CD14-positive monocyte (primary cell): ENCODE measurements at regions not wholly inside any gene's neighbourhood (a gene's known extent, or its start where the extent isn't known, plus 50 kb on each side); places are given as distances from the start of the nearest gene placed in this dataset.

Source experiments
- DNase-seq, 3 donors: peaks; one replicate each; pipeline ENCODE4 v3.0.0-alpha.2; 2011 to 2022
- H2AFZ ChIP-seq: 2 replicates; pipeline ENCODE4 v1.6.0; 2012; ENCODE audit warnings: mild to moderate bottlenecking, low read depth, low read length, inconsistent platforms; ENCODE audit not compliant: insufficient read depth, poor library complexity, severe bottlenecking
- H3K27ac ChIP-seq, 2 donors: 1 replicate in 1 of 2; 2 replicates in 1 of 2; pipeline ENCODE4 v1.5.1; 2012 to 2013; ENCODE audit warnings: low read length in 2 of 2, control low read depth in 1 of 2, inconsistent platforms in 1 of 2, low read depth in 1 of 2, mild to moderate bottlenecking in 1 of 2
- H3K27me3 ChIP-seq, 2 donors: one replicate each; pipeline versions ENCODE4 v1.6.0 to v1.6.1; 2011 to 2013; ENCODE audit warnings: low read length in 2 of 2; ENCODE audit not compliant: control insufficient read depth in 2 of 2, insufficient read depth in 2 of 2
- H3K36me3 ChIP-seq, 2 donors: replicated peaks in 1 of 2; 1 replicate in 1 of 2; 2 replicates in 1 of 2; pipeline versions ENCODE4 v1.5.1 to v1.6.1; 2012 to 2013; ENCODE audit warnings: low read length in 2 of 2, control low read depth in 1 of 2, inconsistent platforms in 1 of 2, mild to moderate bottlenecking in 1 of 2; ENCODE audit not compliant: insufficient read depth in 2 of 2, control insufficient read depth in 1 of 2
- H3K4me1 ChIP-seq, 2 donors: 1 replicate in 1 of 2; 2 replicates in 1 of 2; pipeline versions ENCODE4 v1.5.1 to v1.6.1; 2012 to 2013; ENCODE audit warnings: low read length in 2 of 2, control low read depth in 1 of 2, inconsistent platforms in 1 of 2, mild to moderate bottlenecking in 1 of 2, moderate library complexity in 1 of 2; ENCODE audit not compliant: insufficient read depth in 2 of 2, control insufficient read depth in 1 of 2
- H3K4me2 ChIP-seq: replicated peaks from 2 replicates; pipeline ENCODE3; 2012; ENCODE audit warnings: low read length, moderate library complexity, mild to moderate bottlenecking; ENCODE audit not compliant: poor library complexity, severe bottlenecking; ENCODE audit errors: extremely low read depth
- H3K4me3 ChIP-seq, 3 experiments: fragments of 200-600 bp in 1 of 3; sonication (generic) in 1 of 3; replicated peaks in 1 of 3; 1 replicate in 2 of 3; 2 replicates in 1 of 3; pipeline ENCODE4 v1.5.1; 2011 to 2013; ENCODE audit warnings: low read length in 3 of 3, mild to moderate bottlenecking in 3 of 3, control low read depth in 2 of 3, low read depth in 2 of 3, inconsistent platforms in 1 of 3, moderate library complexity in 1 of 3
- H3K79me2 ChIP-seq: 2 replicates; pipeline ENCODE4 v1.6.0; 2012; ENCODE audit warnings: mild to moderate bottlenecking, control low read depth, inconsistent platforms, low read length, moderate library complexity; ENCODE audit not compliant: insufficient read depth
- H3K9ac ChIP-seq: 2 replicates; pipeline ENCODE4 v1.6.0; 2017; ENCODE audit warnings: low read length, mild to moderate bottlenecking; ENCODE audit not compliant: insufficient read depth, poor library complexity, severe bottlenecking
- H3K9me3 ChIP-seq, 2 donors: replicated peaks in 1 of 2; 1 replicate in 1 of 2; 2 replicates in 1 of 2; pipeline versions ENCODE4 v1.5.1 to v1.6.1; 2012 to 2013; ENCODE audit warnings: low read length in 2 of 2, control low read depth in 1 of 2; ENCODE audit not compliant: control insufficient read depth in 1 of 2, insufficient read depth in 1 of 2
- H4K20me1 ChIP-seq: 2 replicates; pipeline ENCODE4 v1.6.0; 2012; ENCODE audit warnings: mild to moderate bottlenecking, low read length, control low read depth, moderate library complexity; ENCODE audit not compliant: insufficient read depth
- H3K27ac Mint-ChIP-seq, 7 donors: one replicate each; pipeline ENCODE4 v1.8.0; 2020; ENCODE audit warnings: mild to moderate bottlenecking in 7 of 7, mixed read lengths in 7 of 7, moderate library complexity in 6 of 7, inconsistent platforms in 2 of 7
- H3K27me3 Mint-ChIP-seq, 3 donors: one replicate each; pipeline ENCODE4 v1.8.0; 2021 to 2022; ENCODE audit warnings: low read depth in 3 of 3, mild to moderate bottlenecking in 3 of 3, mixed read lengths in 3 of 3, moderate library complexity in 3 of 3, inconsistent platforms in 1 of 3
- H3K36me3 Mint-ChIP-seq, 2 donors: one replicate each; pipeline ENCODE4 v1.8.0; 2020; ENCODE audit warnings: mixed read lengths in 2 of 2, inconsistent platforms in 1 of 2, mild to moderate bottlenecking in 1 of 2
- H3K4me1 Mint-ChIP-seq: one replicate; pipeline ENCODE4 v1.8.0; 2020; ENCODE audit warnings: mild to moderate bottlenecking, mixed read lengths
- H3K4me3 Mint-ChIP-seq, 2 donors: one replicate each; pipeline ENCODE4 v1.8.0; 2020; ENCODE audit warnings: mild to moderate bottlenecking in 2 of 2, mixed read lengths in 2 of 2, moderate library complexity in 1 of 2
- H3K9me3 Mint-ChIP-seq, 7 donors: one replicate each; pipeline ENCODE4 v1.8.0; 2020 to 2022; ENCODE audit warnings: mixed read lengths in 7 of 7, mild to moderate bottlenecking in 6 of 7, moderate library complexity in 6 of 7, inconsistent platforms in 2 of 7
- CTCF ChIP-seq: fragments of 200-600 bp; IDR thresholded peaks from one replicate; pipeline ENCODE4 v1.8.0; 2022; ENCODE audit warnings: antibody characterized with exemption, mild to moderate bottlenecking
- WGBS: methylation state at CpG from one replicate; pipeline ENCODE4 v1.1.5; 2013; ENCODE audit warnings: missing lambda C conversion rate; ENCODE audit not compliant: insufficient coverage; 5-methylcytosine and 5-hydroxymethylcytosine counted together
- intact Hi-C, 2 donors: fragments of 100-400 bp; cut with micrococcal nuclease; formaldehyde crosslinking; loops; one replicate each; pipeline versions ENCODE4 v1.15.0 to v1.15.1; 2023

GRCh38 chr16:61596655-61597054 lies 439.6 kb downstream of the CDH8 start:
- WGBS: no CpG with 5 or more reads among the region's 2 CpGs
- H3K4me3 ChIP-seq: no peak overlapping the region
- H3K36me3 Mint-ChIP-seq: no peaks in the 10 kb centered on the region
- DNase-seq: no peak
- no peaks in the 10 kb centered on the region for H3K36me3 ChIP-seq
- H4K20me1 ChIP-seq: no peaks in the 10 kb centered on the region
- no peak overlapping the region for H3K4me3 Mint-ChIP-seq
- intact Hi-C loops: no loop called here
- H3K9me3 Mint-ChIP-seq: peaks cover 3 to 8% (median 5%) of the 10 kb centered on the region in 7 donors
- H3K79me2 ChIP-seq: no peaks in the 10 kb centered on the region
- H3K27ac Mint-ChIP-seq: no peak overlapping the region
- H3K27me3 ChIP-seq: no peaks in the 10 kb centered on the region
- no peaks in the 10 kb centered on the region for H3K4me1 Mint-ChIP-seq
- H3K27ac ChIP-seq: no peak overlapping the region
- peaks cover 4 to 16% of the 10 kb centered on the region in 2 donors for H3K9me3 ChIP-seq
- H3K4me1 ChIP-seq: no peaks in the 10 kb centered on the region
- no peak overlapping the region for H3K4me2 ChIP-seq
- no peaks in the 10 kb centered on the region for H3K27me3 Mint-ChIP-seq
- no peak overlapping the region for H2AFZ ChIP-seq
- no peak for TF ChIP-seq CTCF
- H3K9ac ChIP-seq: no peak overlapping the region

DNA sequence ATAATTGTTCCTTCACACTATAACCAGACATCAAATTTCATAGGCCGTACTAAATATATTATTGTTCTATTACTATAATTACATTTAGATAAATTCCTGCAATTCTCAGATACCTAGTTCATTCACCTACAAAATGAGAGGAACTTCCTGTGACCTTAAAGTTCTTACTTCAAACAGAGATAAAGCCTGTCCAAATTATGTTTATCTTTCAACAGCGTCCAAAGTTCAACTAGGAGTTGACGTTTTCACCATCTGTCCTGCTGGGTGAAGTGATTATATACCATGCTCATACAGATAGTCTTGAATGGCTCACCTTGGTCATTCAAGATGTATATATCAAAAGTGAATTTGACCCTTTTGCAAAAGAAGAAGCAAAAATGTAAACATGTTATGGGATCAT lies 440.6 kb downstream of the CDH8 start:
- peaks cover 3 to 9% (median 5%) of the 10 kb centered on the region in 7 donors for H3K9me3 Mint-ChIP-seq
- H3K27me3 Mint-ChIP-seq: no peaks in the 10 kb centered on the region
- Histone ChIP-seq H3K27ac (no peak overlapping the region), H3K36me3 (no peaks in the 10 kb centered on the region), H3K4me3 (no peak overlapping the region), H3K4me2 (no peak overlapping the region), H3K9me3 (peaks cover 4 to 16% of the 10 kb centered on the region in 2 donors), H4K20me1 (no peaks in the 10 kb centered on the region), H3K27me3 (no peaks in the 10 kb centered on the region), H3K79me2 (no peaks in the 10 kb centered on the region), H3K4me1 (no peaks in the 10 kb centered on the region), H3K9ac (no peak overlapping the region), H2AFZ (no peak overlapping the region)
- WGBS: no CpG with 5 or more reads among the region's 3 CpGs
- no peak for DNase-seq
- intact Hi-C loops: no loop called here
- H3K4me3 Mint-ChIP-seq: no peak overlapping the region
- H3K36me3 Mint-ChIP-seq: no peaks in the 10 kb centered on the region
- H3K27ac Mint-ChIP-seq: no peak overlapping the region
- TF ChIP-seq CTCF: no peak
- no peaks in the 10 kb centered on the region for H3K4me1 Mint-ChIP-seq
